ENCODE measurements at regions not wholly inside any gene's neighbourhood (a gene's known extent, or its start where the extent isn't known, plus 50 kb on each side); places are given as distances from the start of the nearest gene placed in this dataset.

- Histone ChIP-seq H3K9me2 (ENCODE audit: insufficient read depth, low read length) (no peaks in the 10 kb centered on the region), H3K4me3 (ENCODE audit: low read length) (no peak overlapping the region), H3K27ac (ENCODE audit: low read length) (no peak overlapping the region), H3K9me3 (ENCODE audit: low read length) (no peaks in the 10 kb centered on the region), H3K27me3 (ENCODE audit: insufficient read depth, low read depth, low read length) (no peaks in the 10 kb centered on the region), H2AFZ (ENCODE audit: low read depth, low read length) (no peak overlapping the region), H3F3A (ENCODE audit: insufficient read depth, low read length, poor library complexity, severe bottlenecking) (no peaks in the 10 kb centered on the region), H4K20me1 (ENCODE audit: insufficient read depth) (no peaks in the 10 kb centered on the region), H3K79me2 (replicated peaks; ENCODE audit: insufficient read depth, low read length) (no peaks in the 10 kb centered on the region), H3K36me3 (ENCODE audit: insufficient read depth, low read length) (no peaks in the 10 kb centered on the region), H3K4me2 (ENCODE audit: low read length) (no peak overlapping the region), H3K9ac (ENCODE audit: low read length) (no peak overlapping the region)
- TF ChIP-seq RAD21 (conservative IDR thresholded peaks at IDR 0.05) (no peak), EP300 (conservative IDR thresholded peaks at IDR 0.05; ENCODE audit: poor library complexity, severe bottlenecking) (no peak), MXI1 (conservative IDR thresholded peaks at IDR 0.05; ENCODE audit: poor library complexity, severe bottlenecking) (no peak)
- TF ChIP-seq, protein P1, sequence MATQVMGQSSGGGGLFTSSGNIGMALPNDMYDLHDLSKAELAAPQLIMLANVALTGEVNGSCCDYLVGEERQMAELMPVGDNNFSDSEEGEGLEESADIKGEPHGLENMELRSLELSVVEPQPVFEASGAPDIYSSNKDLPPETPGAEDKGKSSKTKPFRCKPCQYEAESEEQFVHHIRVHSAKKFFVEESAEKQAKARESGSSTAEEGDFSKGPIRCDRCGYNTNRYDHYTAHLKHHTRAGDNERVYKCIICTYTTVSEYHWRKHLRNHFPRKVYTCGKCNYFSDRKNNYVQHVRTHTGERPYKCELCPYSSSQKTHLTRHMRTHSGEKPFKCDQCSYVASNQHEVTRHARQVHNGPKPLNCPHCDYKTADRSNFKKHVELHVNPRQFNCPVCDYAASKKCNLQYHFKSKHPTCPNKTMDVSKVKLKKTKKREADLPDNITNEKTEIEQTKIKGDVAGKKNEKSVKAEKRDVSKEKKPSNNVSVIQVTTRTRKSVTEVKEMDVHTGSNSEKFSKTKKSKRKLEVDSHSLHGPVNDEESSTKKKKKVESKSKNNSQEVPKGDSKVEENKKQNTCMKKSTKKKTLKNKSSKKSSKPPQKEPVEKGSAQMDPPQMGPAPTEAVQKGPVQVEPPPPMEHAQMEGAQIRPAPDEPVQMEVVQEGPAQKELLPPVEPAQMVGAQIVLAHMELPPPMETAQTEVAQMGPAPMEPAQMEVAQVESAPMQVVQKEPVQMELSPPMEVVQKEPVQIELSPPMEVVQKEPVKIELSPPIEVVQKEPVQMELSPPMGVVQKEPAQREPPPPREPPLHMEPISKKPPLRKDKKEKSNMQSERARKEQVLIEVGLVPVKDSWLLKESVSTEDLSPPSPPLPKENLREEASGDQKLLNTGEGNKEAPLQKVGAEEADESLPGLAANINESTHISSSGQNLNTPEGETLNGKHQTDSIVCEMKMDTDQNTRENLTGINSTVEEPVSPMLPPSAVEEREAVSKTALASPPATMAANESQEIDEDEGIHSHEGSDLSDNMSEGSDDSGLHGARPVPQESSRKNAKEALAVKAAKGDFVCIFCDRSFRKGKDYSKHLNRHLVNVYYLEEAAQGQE (IDR thresholded peaks at IDR 0.05; ENCODE audit: borderline replicate concordance): no peak
- TF ChIP-seq, protein P2, sequence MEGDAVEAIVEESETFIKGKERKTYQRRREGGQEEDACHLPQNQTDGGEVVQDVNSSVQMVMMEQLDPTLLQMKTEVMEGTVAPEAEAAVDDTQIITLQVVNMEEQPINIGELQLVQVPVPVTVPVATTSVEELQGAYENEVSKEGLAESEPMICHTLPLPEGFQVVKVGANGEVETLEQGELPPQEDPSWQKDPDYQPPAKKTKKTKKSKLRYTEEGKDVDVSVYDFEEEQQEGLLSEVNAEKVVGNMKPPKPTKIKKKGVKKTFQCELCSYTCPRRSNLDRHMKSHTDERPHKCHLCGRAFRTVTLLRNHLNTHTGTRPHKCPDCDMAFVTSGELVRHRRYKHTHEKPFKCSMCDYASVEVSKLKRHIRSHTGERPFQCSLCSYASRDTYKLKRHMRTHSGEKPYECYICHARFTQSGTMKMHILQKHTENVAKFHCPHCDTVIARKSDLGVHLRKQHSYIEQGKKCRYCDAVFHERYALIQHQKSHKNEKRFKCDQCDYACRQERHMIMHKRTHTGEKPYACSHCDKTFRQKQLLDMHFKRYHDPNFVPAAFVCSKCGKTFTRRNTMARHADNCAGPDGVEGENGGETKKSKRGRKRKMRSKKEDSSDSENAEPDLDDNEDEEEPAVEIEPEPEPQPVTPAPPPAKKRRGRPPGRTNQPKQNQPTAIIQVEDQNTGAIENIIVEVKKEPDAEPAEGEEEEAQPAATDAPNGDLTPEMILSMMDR (IDR thresholded peaks at IDR 0.05; ENCODE audit: poor library complexity, severe bottlenecking): no peak
Measured at GRCh38 chr5:112065781-112066180, 308.8 kb upstream of the NREP start.

- Histone ChIP-seq H2AFZ (ENCODE audit: low read depth, low read length) (no peak overlapping the region), H3F3A (ENCODE audit: insufficient read depth, low read length, poor library complexity, severe bottlenecking) (no peaks in the 10 kb centered on the region), H3K9ac (ENCODE audit: low read length) (no peak overlapping the region), H3K4me2 (ENCODE audit: low read length) (no peak overlapping the region), H3K9me2 (ENCODE audit: insufficient read depth, low read length) (no peaks in the 10 kb centered on the region), H3K27me3 (ENCODE audit: insufficient read depth, low read depth, low read length) (no peaks in the 10 kb centered on the region), H4K20me1 (ENCODE audit: insufficient read depth) (no peaks in the 10 kb centered on the region), H3K79me2 (replicated peaks; ENCODE audit: insufficient read depth, low read length) (no peaks in the 10 kb centered on the region), H3K27ac (ENCODE audit: low read length) (no peak overlapping the region), H3K36me3 (ENCODE audit: insufficient read depth, low read length) (no peaks in the 10 kb centered on the region), H3K4me3 (ENCODE audit: low read length) (no peak overlapping the region), H3K9me3 (ENCODE audit: low read length) (no peaks in the 10 kb centered on the region)
- TF ChIP-seq TAF1 (IDR thresholded peaks at IDR 0.05; ENCODE audit: low read depth) (no peak), RAD21 (conservative IDR thresholded peaks at IDR 0.05) (no peak), EZH2 (IDR thresholded peaks at IDR 0.05; ENCODE audit: borderline replicate concordance, insufficient read depth, low read length, poor library complexity, severe bottlenecking) (no peak), MXI1 (conservative IDR thresholded peaks at IDR 0.05; ENCODE audit: poor library complexity, severe bottlenecking) (no peak), EP300 (conservative IDR thresholded peaks at IDR 0.05; ENCODE audit: poor library complexity, severe bottlenecking) (no peak), SMC3 (conservative IDR thresholded peaks at IDR 0.05; ENCODE audit: poor library complexity) (no peak), POLR2AphosphoS5 (IDR thresholded peaks at IDR 0.05) (no peak)
- TF ChIP-seq, protein P2 (IDR thresholded peaks at IDR 0.05; ENCODE audit: poor library complexity, severe bottlenecking): no peak
- TF ChIP-seq, protein P1 (IDR thresholded peaks at IDR 0.05; ENCODE audit: borderline replicate concordance): no peak
Measured at GRCh38 chr5:112064956-112065355, 308.0 kb upstream of the NREP start.

All from neural cell (in vitro differentiated cells).